ENCODE measurements at regions not wholly inside any gene's neighbourhood (a gene's known extent, or its start where the extent isn't known, plus 50 kb on each side); places are given as distances from the start of the nearest gene placed in this dataset.

- Histone ChIP-seq H3K36me3 (ENCODE audit: control insufficient read depth in 4 of 4, insufficient read depth in 3 of 4, low read depth in 1 of 4, low read length in 3 of 4) (no peaks in the 10 kb centered on the region), H3K4me1 (ENCODE audit: control insufficient read depth in 4 of 4, insufficient read depth in 4 of 4, low read length in 3 of 4) (no peaks in the 10 kb centered on the region), H3K4me3 (ENCODE audit: low read depth in 1 of 3, low read length in 3 of 3) (no peak overlapping the region), H3K9me3 (ENCODE audit: control insufficient read depth in 4 of 4, low read length in 3 of 4) (no peaks in the 10 kb centered on the region), H3K27me3 (ENCODE audit: control insufficient read depth in 4 of 4, insufficient read depth in 4 of 4, low read length in 3 of 4) (no peaks in the 10 kb centered on the region), H3K9ac (ENCODE audit: low read depth in 1 of 2, low read length in 2 of 2) (no peak overlapping the region), H3K27ac (ENCODE audit: low read depth in 1 of 2, low read length in 2 of 2) (no peak overlapping the region)
- 99% methylated on average over 3 of the region's 3 CpGs for WGBS
- DNase-seq (ENCODE audit: low spot score), result no peak
- TF ChIP-seq FOXA1 (IDR thresholded peaks at IDR 0.05) (no peak), NR2F2 (IDR thresholded peaks at IDR 0.05) (no peak), YY1 (IDR thresholded peaks at IDR 0.05) (no peak), SP1 (IDR thresholded peaks at IDR 0.05) (no peak), HNF4G (IDR thresholded peaks at IDR 0.05) (no peak), RXRA (IDR thresholded peaks at IDR 0.05) (no peak), CTCF (IDR thresholded peaks at IDR 0.05; ENCODE audit: low read depth, low read length, missing input control) (no peak), FOXA2 (IDR thresholded peaks at IDR 0.05) (no peak), GABPA (IDR thresholded peaks at IDR 0.05 in 1 of 2, conservative IDR thresholded peaks at IDR 0.05 in 1 of 2) (no peak), RAD21 (IDR thresholded peaks at IDR 0.05) (no peak), JUND (IDR thresholded peaks at IDR 0.05) (no peak)
- TF ChIP-seq, protein P1, sequence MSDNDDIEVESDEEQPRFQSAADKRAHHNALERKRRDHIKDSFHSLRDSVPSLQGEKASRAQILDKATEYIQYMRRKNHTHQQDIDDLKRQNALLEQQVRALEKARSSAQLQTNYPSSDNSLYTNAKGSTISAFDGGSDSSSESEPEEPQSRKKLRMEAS (IDR thresholded peaks at IDR 0.05), result no peak
Measured at GRCh38 chrX:39501822-39502221, 595.9 kb downstream of the BCOR start.

- Histone ChIP-seq H3K4me1 (ENCODE audit: control insufficient read depth in 4 of 4, insufficient read depth in 4 of 4, low read length in 3 of 4) (no peaks in the 10 kb centered on the region), H3K36me3 (ENCODE audit: control insufficient read depth in 4 of 4, insufficient read depth in 3 of 4, low read depth in 1 of 4, low read length in 3 of 4) (no peaks in the 10 kb centered on the region), H3K9me3 (ENCODE audit: control insufficient read depth in 4 of 4, low read length in 3 of 4) (no peaks in the 10 kb centered on the region), H3K9ac (ENCODE audit: low read depth in 1 of 2, low read length in 2 of 2) (no peak overlapping the region), H3K27me3 (ENCODE audit: control insufficient read depth in 4 of 4, insufficient read depth in 4 of 4, low read length in 3 of 4) (no peaks in the 10 kb centered on the region), H3K27ac (ENCODE audit: low read depth in 1 of 2, low read length in 2 of 2) (no peak overlapping the region), H3K4me3 (ENCODE audit: low read depth in 1 of 3, low read length in 3 of 3) (no peak overlapping the region)
- TF ChIP-seq HNF4G (IDR thresholded peaks at IDR 0.05), result no peak
- no peak for TF ChIP-seq HNF4A (conservative IDR thresholded peaks at IDR 0.05)
- TF ChIP-seq, protein P2, sequence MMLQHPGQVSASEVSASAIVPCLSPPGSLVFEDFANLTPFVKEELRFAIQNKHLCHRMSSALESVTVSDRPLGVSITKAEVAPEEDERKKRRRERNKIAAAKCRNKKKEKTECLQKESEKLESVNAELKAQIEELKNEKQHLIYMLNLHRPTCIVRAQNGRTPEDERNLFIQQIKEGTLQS (IDR thresholded peaks at IDR 0.05), result no peak
- TF ChIP-seq, protein P3, sequence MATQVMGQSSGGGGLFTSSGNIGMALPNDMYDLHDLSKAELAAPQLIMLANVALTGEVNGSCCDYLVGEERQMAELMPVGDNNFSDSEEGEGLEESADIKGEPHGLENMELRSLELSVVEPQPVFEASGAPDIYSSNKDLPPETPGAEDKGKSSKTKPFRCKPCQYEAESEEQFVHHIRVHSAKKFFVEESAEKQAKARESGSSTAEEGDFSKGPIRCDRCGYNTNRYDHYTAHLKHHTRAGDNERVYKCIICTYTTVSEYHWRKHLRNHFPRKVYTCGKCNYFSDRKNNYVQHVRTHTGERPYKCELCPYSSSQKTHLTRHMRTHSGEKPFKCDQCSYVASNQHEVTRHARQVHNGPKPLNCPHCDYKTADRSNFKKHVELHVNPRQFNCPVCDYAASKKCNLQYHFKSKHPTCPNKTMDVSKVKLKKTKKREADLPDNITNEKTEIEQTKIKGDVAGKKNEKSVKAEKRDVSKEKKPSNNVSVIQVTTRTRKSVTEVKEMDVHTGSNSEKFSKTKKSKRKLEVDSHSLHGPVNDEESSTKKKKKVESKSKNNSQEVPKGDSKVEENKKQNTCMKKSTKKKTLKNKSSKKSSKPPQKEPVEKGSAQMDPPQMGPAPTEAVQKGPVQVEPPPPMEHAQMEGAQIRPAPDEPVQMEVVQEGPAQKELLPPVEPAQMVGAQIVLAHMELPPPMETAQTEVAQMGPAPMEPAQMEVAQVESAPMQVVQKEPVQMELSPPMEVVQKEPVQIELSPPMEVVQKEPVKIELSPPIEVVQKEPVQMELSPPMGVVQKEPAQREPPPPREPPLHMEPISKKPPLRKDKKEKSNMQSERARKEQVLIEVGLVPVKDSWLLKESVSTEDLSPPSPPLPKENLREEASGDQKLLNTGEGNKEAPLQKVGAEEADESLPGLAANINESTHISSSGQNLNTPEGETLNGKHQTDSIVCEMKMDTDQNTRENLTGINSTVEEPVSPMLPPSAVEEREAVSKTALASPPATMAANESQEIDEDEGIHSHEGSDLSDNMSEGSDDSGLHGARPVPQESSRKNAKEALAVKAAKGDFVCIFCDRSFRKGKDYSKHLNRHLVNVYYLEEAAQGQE (IDR thresholded peaks at IDR 0.05), result no peak
- TF ChIP-seq, protein P1 (IDR thresholded peaks at IDR 0.05), result no peak
- TF ChIP-seq RAD21 (IDR thresholded peaks at IDR 0.05), result no peak
- no peak for TF ChIP-seq CTCF (IDR thresholded peaks at IDR 0.05; ENCODE audit: low read depth, low read length, missing input control)
- TF ChIP-seq FOXA1 (IDR thresholded peaks at IDR 0.05), result no peak
- TF ChIP-seq YY1 (IDR thresholded peaks at IDR 0.05), result no peak
- TF ChIP-seq TAF1 (conservative IDR thresholded peaks at IDR 0.05), result no peak
- no peak for TF ChIP-seq RXRA (IDR thresholded peaks at IDR 0.05)
- no peak for TF ChIP-seq ZBTB33 (IDR thresholded peaks at IDR 0.05)
- TF ChIP-seq EGR1 (IDR thresholded peaks at IDR 0.05; ENCODE audit: low read depth in 2 of 2), result no peak
- TF ChIP-seq NR2F2 (IDR thresholded peaks at IDR 0.05), result no peak
- TF ChIP-seq FOXA2 (IDR thresholded peaks at IDR 0.05), result no peak
- TF ChIP-seq JUND (IDR thresholded peaks at IDR 0.05), result no peak
- DNase-seq (ENCODE audit: low spot score), result no peak
- 88% methylated on average over 3 of the region's 3 CpGs for WGBS
Measured at GRCh38 chrX:39502486-39502885, 595.3 kb downstream of the BCOR start.
